Memory B cell (primary cell): ENCODE measurements at regions not wholly inside any gene's neighbourhood (a gene's known extent, or its start where the extent isn't known, plus 50 kb on each side); places are given as distances from the start of the nearest gene placed in this dataset.

ENCODE experiments used
- ATAC-seq: fragments of 150-1000 bp; cut with Tn5 transposase; 2 replicates; pipeline ENCODE4 v1.10.0; 2021; ENCODE audit warnings: low read depth, mild to moderate bottlenecking, moderate library complexity
- DNase-seq, 2 donors: peaks; one replicate each; pipeline ENCODE4 v3.0.0; 2022; ENCODE audit warnings: low spot score in 2 of 2
- H3K27ac Mint-ChIP-seq: one replicate; pipeline ENCODE4 v1.8.0; 2022; ENCODE audit warnings: mild to moderate bottlenecking, moderate library complexity, mixed read lengths
- H3K27me3 Mint-ChIP-seq: one replicate; pipeline ENCODE4 v1.8.0; 2022; ENCODE audit warnings: mixed read lengths
- H3K36me3 Mint-ChIP-seq: one replicate; pipeline ENCODE4 v1.8.0; 2022; ENCODE audit warnings: mild to moderate bottlenecking, mixed read lengths
- H3K4me1 Mint-ChIP-seq: one replicate; pipeline ENCODE4 v1.8.0; 2022; ENCODE audit warnings: mixed read lengths
- H3K4me3 Mint-ChIP-seq: one replicate; pipeline ENCODE4 v1.8.0; 2022; ENCODE audit warnings: mild to moderate bottlenecking, moderate library complexity, mixed read lengths
- H3K9me3 Mint-ChIP-seq: one replicate; pipeline ENCODE4 v1.8.0; 2022; ENCODE audit warnings: mixed read lengths

- H3K4me3 Mint-ChIP-seq = no peak overlapping the region
- no peak for ATAC-seq
- H3K27me3 Mint-ChIP-seq = no peaks in the 10 kb centered on the region
- peaks cover 5% of the 10 kb centered on the region for H3K9me3 Mint-ChIP-seq
- H3K36me3 Mint-ChIP-seq = no peaks in the 10 kb centered on the region
- peaks cover 4% of the 10 kb centered on the region for H3K4me1 Mint-ChIP-seq
- H3K27ac Mint-ChIP-seq = no peak overlapping the region
- no peak for DNase-seq
Measured at GRCh38 chr3:192077795-192078497, 617.0 kb downstream of the PYDC2 start.

GRCh38 chr3:192079098-192079497 is 618.1 kb downstream of the PYDC2 start:
- DNase-seq = no peak
- no peak overlapping the region for H3K4me3 Mint-ChIP-seq
- H3K27me3 Mint-ChIP-seq = no peaks in the 10 kb centered on the region
- H3K27ac Mint-ChIP-seq = no peak overlapping the region
- peaks cover 6% of the 10 kb centered on the region for H3K4me1 Mint-ChIP-seq
- H3K9me3 Mint-ChIP-seq = peaks cover 5% of the 10 kb centered on the region
- no peaks in the 10 kb centered on the region for H3K36me3 Mint-ChIP-seq
- no peak for ATAC-seq

GRCh38 chr3:192080336-192080735 is 619.4 kb downstream of the PYDC2 start:
- peaks cover 4% of the 10 kb centered on the region for H3K9me3 Mint-ChIP-seq
- H3K4me3 Mint-ChIP-seq = no peak overlapping the region
- peaks cover 6% of the 10 kb centered on the region for H3K4me1 Mint-ChIP-seq
- H3K27me3 Mint-ChIP-seq = no peaks in the 10 kb centered on the region
- ATAC-seq (no peak), DNase-seq (no peak)
- H3K36me3 Mint-ChIP-seq = no peaks in the 10 kb centered on the region
- H3K27ac Mint-ChIP-seq = no peak overlapping the region

GRCh38 chr3:192082730-192083660 is 622.0 kb downstream of the PYDC2 start:
- DNase-seq (no peak), ATAC-seq (no peak)
- H3K36me3 Mint-ChIP-seq = no peaks in the 10 kb centered on the region
- H3K9me3 Mint-ChIP-seq = peaks cover 1% of the 10 kb centered on the region
- peaks cover 6% of the 10 kb centered on the region for H3K4me1 Mint-ChIP-seq
- no peaks in the 10 kb centered on the region for H3K27me3 Mint-ChIP-seq
- H3K4me3 Mint-ChIP-seq = no peak overlapping the region
- H3K27ac Mint-ChIP-seq = no peak overlapping the region
